ENCODE measurements at regions not wholly inside any gene's neighbourhood (a gene's known extent, or its start where the extent isn't known, plus 50 kb on each side); places are given as distances from the start of the nearest gene placed in this dataset.

DNA sequence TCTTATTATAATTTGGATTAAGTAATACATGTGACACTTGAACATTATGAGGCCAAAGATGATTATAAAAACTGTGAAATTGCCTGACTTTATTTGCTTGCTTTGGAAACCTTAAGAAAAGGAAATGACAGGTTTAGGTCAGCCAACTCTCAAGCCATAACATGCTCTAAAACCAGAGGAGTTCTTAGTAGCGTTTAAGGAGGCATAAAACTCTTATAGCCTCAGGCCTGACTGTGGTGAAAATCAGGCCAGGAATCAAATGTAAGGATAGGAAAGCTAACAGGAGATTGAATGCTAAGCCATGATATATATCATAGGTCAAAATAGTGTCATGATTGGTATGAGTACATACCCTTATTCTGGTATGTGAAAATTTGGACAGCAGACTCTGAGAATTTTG lies 1142.4 kb upstream of the MIR17HG start:
- Mint-ChIP-seq H3K4me1 (ENCODE audit: unreplicated experiment) (no peaks in the 10 kb centered on the region), H3K4me3 (ENCODE audit: unreplicated experiment) (no peak overlapping the region), H3K27me3 (ENCODE audit: unreplicated experiment) (peaks cover 2% of the 10 kb centered on the region), H3K36me3 (ENCODE audit: low read depth, unreplicated experiment) (no peaks in the 10 kb centered on the region), H3K27ac (ENCODE audit: unreplicated experiment) (no peak overlapping the region), H3K9me3 (ENCODE audit: unreplicated experiment) (no peaks in the 10 kb centered on the region)
- DNase-seq (ENCODE audit: low spot score), result no peak
- TF ChIP-seq CTCF (IDR thresholded peaks at IDR 0.05; ENCODE audit: unreplicated experiment), result no peak

DNA sequence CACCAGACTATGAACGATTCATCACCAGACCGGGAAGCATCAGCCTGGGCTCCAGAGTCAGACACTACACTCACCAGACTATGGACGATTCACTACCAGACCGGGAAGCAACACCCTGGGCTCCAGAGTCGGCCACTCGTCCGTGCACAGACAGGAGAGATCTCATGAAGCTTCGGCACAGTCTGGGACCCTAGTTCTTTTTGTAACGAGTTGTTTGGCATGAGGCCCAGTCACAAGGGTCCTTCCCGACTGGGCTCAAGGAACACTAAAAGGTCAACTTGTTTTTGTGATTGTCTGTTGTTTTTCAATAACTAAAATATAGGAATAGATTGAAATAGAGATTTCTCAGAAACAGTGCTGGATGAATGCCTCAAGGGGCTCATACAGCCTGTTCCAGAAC lies 1141.6 kb upstream of the MIR17HG start:
- DNase-seq (ENCODE audit: low spot score), result no peak
- Mint-ChIP-seq H3K9me3 (ENCODE audit: unreplicated experiment) (no peaks in the 10 kb centered on the region), H3K36me3 (ENCODE audit: low read depth, unreplicated experiment) (no peaks in the 10 kb centered on the region), H3K27me3 (ENCODE audit: unreplicated experiment) (no peaks in the 10 kb centered on the region), H3K27ac (ENCODE audit: unreplicated experiment) (no peak overlapping the region), H3K4me1 (ENCODE audit: unreplicated experiment) (no peaks in the 10 kb centered on the region), H3K4me3 (ENCODE audit: unreplicated experiment) (no peak overlapping the region)
- no peak for TF ChIP-seq CTCF (IDR thresholded peaks at IDR 0.05; ENCODE audit: unreplicated experiment)

GRCh38 chr13:90217275-90217674 lies 1130.2 kb upstream of the MIR17HG start:
- no peak for DNase-seq (ENCODE audit: low spot score)
- Mint-ChIP-seq H3K4me3 (ENCODE audit: unreplicated experiment) (no peak overlapping the region), H3K27ac (ENCODE audit: unreplicated experiment) (no peak overlapping the region), H3K36me3 (ENCODE audit: low read depth, unreplicated experiment) (no peaks in the 10 kb centered on the region), H3K27me3 (ENCODE audit: unreplicated experiment) (no peaks in the 10 kb centered on the region), H3K4me1 (ENCODE audit: unreplicated experiment) (no peaks in the 10 kb centered on the region), H3K9me3 (ENCODE audit: unreplicated experiment) (no peaks in the 10 kb centered on the region)
- TF ChIP-seq CTCF (IDR thresholded peaks at IDR 0.05; ENCODE audit: unreplicated experiment), result no peak

- no peaks in the 10 kb centered on the region for H3K4me1 Mint-ChIP-seq (ENCODE audit: unreplicated experiment)
- no peaks in the 10 kb centered on the region for H3K27me3 Mint-ChIP-seq (ENCODE audit: unreplicated experiment)
Observed at GRCh38 chr13:90222758-90223157, 1124.7 kb upstream of the MIR17HG start.

DNA sequence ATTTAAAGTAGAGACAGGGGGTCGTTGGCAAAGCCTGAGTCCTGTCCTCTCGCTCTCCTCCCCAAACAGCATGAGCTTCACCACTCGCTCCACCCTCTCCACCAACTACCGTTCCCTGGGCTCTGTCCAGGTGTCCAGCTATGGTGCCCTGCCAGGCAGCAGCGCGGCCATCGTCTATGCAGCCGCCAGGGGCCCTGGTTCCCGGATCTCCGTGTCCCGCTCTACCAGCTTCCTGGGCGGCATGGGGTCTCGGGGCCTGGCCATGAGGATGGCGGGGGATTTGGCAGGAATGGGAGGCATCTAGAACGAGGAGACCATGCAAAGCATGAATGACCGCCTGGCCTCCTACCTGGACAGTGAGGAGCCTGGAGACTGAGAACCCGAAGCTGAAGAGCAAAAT lies 1117.2 kb upstream of the MIR17HG start:
- Mint-ChIP-seq H3K27me3 (ENCODE audit: unreplicated experiment) (no peaks in the 10 kb centered on the region), H3K36me3 (ENCODE audit: low read depth, unreplicated experiment) (no peaks in the 10 kb centered on the region), H3K4me3 (ENCODE audit: unreplicated experiment) (no peak overlapping the region), H3K27ac (ENCODE audit: unreplicated experiment) (no peak overlapping the region), H3K4me1 (ENCODE audit: unreplicated experiment) (no peaks in the 10 kb centered on the region), H3K9me3 (ENCODE audit: unreplicated experiment) (no peaks in the 10 kb centered on the region)
- TF ChIP-seq CTCF (IDR thresholded peaks at IDR 0.05; ENCODE audit: unreplicated experiment), result no peak
- no peak for DNase-seq (ENCODE audit: low spot score)

More at GRCh38 chr13:90222758-90223157, 1124.7 kb upstream of the MIR17HG start:
- H3K9me3 Mint-ChIP-seq (ENCODE audit: unreplicated experiment), result no peaks in the 10 kb centered on the region
- no peak overlapping the region for H3K4me3 Mint-ChIP-seq (ENCODE audit: unreplicated experiment)
- H3K27ac Mint-ChIP-seq (ENCODE audit: unreplicated experiment), result no peak overlapping the region
- no peaks in the 10 kb centered on the region for H3K36me3 Mint-ChIP-seq (ENCODE audit: low read depth, unreplicated experiment)
- no peak for TF ChIP-seq CTCF (IDR thresholded peaks at IDR 0.05; ENCODE audit: unreplicated experiment)
- DNase-seq (ENCODE audit: low spot score), result no peak
